Ovary (tissue), 7 donors: ENCODE measurements at regions not wholly inside any gene's neighbourhood (a gene's known extent, or its start where the extent isn't known, plus 50 kb on each side); places are given as distances from the start of the nearest gene placed in this dataset.

Experiments used
- DNase-seq, 5 donors: peaks; one replicate each; pipeline ENCODE4 v3.0.0-alpha.2; 2019 to 2020
- H3K27ac ChIP-seq, 2 donors: fragments of 200-600 bp; one replicate each; pipeline versions ENCODE4 v1.5.1 to v1.8.0; 2019 to 2022
- H3K27me3 ChIP-seq: fragments of 200-600 bp; one replicate; pipeline ENCODE4 v1.8.0; 2022
- H3K36me3 ChIP-seq: fragments of 200-600 bp; sonication (generic); one replicate; pipeline ENCODE4 v1.5.1; 2019
- H3K4me1 ChIP-seq: one replicate; pipeline ENCODE4 v1.8.1; 2013; ENCODE audit warnings: mild to moderate bottlenecking, moderate library complexity; ENCODE audit not compliant: insufficient read depth
- H3K4me3 ChIP-seq: fragments of 200-600 bp; sonication (generic); one replicate; pipeline ENCODE4 v1.5.1; 2017
- H3K9me3 ChIP-seq, 2 donors: fragments of 200-600 bp in 1 of 2; sonication (generic) in 1 of 2; one replicate each; pipeline versions ENCODE4 v1.5.1 to v1.8.1; 2013 to 2019; ENCODE audit warnings: mild to moderate bottlenecking in 1 of 2, moderate library complexity in 1 of 2
- EP300 ChIP-seq: sonication (generic); formaldehyde crosslinking; IDR thresholded peaks from one replicate; pipeline ENCODE4 v1.6.1; 2017; ENCODE audit warnings: antibody characterized with exemption
- POLR2A ChIP-seq: fragments of 450-650 bp; IDR thresholded peaks from one replicate; pipeline ENCODE4 v1.6.1; 2017; ENCODE audit warnings: antibody characterized with exemption, mild to moderate bottlenecking, moderate library complexity
- WGBS, 3 donors: extraction: QIAGEN DNeasy Blood & Tissue Kit in 1 of 3; methylation state at CpG; one replicate each; pipeline versions ENCODE4 v1.1.5 to v1.1.7; 2013 to 2017; 5-methylcytosine and 5-hydroxymethylcytosine counted together
- intact Hi-C, 4 donors: fragments of 100-400 bp; cut with DNase I; formaldehyde crosslinking; loops; one replicate each; pipeline versions ENCODE4 v1.11.0 to v1.15.1; 2022 to 2023
- TF ChIP-seq, protein P1 (sequence below), 3 donors: fragments of 450-650 bp in 2 of 3; fragments of 200-600 bp in 1 of 3; IDR thresholded peaks; one replicate each; pipeline versions ENCODE4 v1.5.1 to v1.8.0; 2016 to 2022; ENCODE audit warnings: antibody characterized with exemption in 3 of 3, mild to moderate bottlenecking in 1 of 3
- donor health status: DM: no; HTN: no; CAD: no; lungs with moderate emphysema.
- donor health status: DM: no; HTN: no; CAD: no.
- donor health status: Bipolar disorder and iron deficiency.
- donor health status: DM: no; HTN: no; CAD: no.
- donor health status: DM: yes; HTN: yes; CAD: no.

GRCh38 chr3:170740285-170740684 is 129.7 kb downstream of the RPL22L1 start:
- Histone ChIP-seq H3K27ac (peak overlapping the region in 1 of 2 donors; percentile 83), H3K36me3 (no peaks in the 10 kb centered on the region), H3K9me3 (no peaks in the 10 kb centered on the region), H3K4me1 (peaks cover 5% of the 10 kb centered on the region), H3K4me3 (no peak overlapping the region), H3K27me3 (no peaks in the 10 kb centered on the region)
- 85 to 94% (median 90%) methylated on average over 3 of the region's 3 CpGs for WGBS, 3 donors
- no peak for DNase-seq
- intact Hi-C loops, result loop anchor here in 1 of 4 donors (10.0 kb wide), 1 partner anchor 325 kb away; the partner anchor contains the start of gene CLDN11
- TF ChIP-seq EP300 (no peak), POLR2A (no peak)
- TF ChIP-seq, protein P1, sequence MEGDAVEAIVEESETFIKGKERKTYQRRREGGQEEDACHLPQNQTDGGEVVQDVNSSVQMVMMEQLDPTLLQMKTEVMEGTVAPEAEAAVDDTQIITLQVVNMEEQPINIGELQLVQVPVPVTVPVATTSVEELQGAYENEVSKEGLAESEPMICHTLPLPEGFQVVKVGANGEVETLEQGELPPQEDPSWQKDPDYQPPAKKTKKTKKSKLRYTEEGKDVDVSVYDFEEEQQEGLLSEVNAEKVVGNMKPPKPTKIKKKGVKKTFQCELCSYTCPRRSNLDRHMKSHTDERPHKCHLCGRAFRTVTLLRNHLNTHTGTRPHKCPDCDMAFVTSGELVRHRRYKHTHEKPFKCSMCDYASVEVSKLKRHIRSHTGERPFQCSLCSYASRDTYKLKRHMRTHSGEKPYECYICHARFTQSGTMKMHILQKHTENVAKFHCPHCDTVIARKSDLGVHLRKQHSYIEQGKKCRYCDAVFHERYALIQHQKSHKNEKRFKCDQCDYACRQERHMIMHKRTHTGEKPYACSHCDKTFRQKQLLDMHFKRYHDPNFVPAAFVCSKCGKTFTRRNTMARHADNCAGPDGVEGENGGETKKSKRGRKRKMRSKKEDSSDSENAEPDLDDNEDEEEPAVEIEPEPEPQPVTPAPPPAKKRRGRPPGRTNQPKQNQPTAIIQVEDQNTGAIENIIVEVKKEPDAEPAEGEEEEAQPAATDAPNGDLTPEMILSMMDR (IDR thresholded peaks at IDR 0.05), result no peak

DNA sequence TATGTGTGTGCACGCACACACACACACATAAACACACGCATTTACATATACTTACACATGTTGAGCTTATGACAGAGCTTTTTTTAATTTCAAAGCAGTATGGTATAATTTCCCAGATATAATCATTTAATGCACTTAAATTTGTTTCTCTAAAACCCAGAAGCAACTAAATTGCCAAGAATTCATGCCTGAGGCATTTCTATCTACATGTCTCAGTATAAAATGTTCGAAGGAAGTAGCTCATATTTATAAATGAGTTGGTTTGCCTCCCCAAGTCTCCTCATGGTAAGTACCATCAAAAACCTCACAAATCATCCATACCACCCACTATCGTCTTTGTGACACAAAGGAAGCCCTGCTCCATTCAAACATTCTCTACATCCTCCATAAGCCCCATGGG is 130.6 kb downstream of the RPL22L1 start:
- Histone ChIP-seq H3K27me3 (no peaks in the 10 kb centered on the region), H3K4me3 (no peak overlapping the region), H3K27ac (no peak overlapping the region), H3K4me1 (peaks cover 9% of the 10 kb centered on the region), H3K36me3 (no peaks in the 10 kb centered on the region), H3K9me3 (no peaks in the 10 kb centered on the region)
- intact Hi-C loops, result no loop called here
- TF ChIP-seq, protein P1 (IDR thresholded peaks at IDR 0.05), result no peak
- TF ChIP-seq EP300 (no peak), POLR2A (no peak)
- WGBS, 3 donors, result 95 to 96% (median 95%) methylated on average over 4 of the region's 4 CpGs
- no peak for DNase-seq

DNA sequence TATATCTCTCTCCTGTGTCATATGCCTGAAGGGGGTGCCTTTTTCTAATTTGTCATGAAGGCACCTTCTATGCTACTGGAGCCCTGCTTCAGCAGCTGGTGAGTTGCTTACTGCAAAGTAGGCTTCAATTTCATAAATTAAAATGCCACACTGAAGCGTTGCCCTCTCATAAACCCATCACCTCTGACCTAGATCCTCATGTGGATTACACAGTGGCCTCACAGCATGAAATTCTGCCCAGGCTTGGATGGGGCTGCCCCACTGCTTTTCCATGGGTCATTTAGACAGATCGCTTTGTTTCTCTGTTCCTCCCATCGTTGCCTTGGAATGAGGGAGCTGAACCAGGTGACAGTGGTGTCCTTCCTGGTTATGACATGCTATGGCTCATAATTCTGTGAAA is 131.2 kb downstream of the RPL22L1 start:
- H3K36me3 ChIP-seq, result no peaks in the 10 kb centered on the region
- WGBS, 3 donors, result 72 to 77% (median 73%) methylated on average over 3 of the region's 3 CpGs
- H3K4me1 ChIP-seq, result peaks cover 9% of the 10 kb centered on the region
- no peak overlapping the region for H3K4me3 ChIP-seq
- no peak overlapping the region for H3K27ac ChIP-seq
- H3K9me3 ChIP-seq, result no peaks in the 10 kb centered on the region
- no peak for DNase-seq
- intact Hi-C loops, result no loop called here
- TF ChIP-seq, protein P1 (IDR thresholded peaks at IDR 0.05), result no peak
- TF ChIP-seq POLR2A, result no peak
- TF ChIP-seq EP300, result no peak
- H3K27me3 ChIP-seq, result no peaks in the 10 kb centered on the region

DNA sequence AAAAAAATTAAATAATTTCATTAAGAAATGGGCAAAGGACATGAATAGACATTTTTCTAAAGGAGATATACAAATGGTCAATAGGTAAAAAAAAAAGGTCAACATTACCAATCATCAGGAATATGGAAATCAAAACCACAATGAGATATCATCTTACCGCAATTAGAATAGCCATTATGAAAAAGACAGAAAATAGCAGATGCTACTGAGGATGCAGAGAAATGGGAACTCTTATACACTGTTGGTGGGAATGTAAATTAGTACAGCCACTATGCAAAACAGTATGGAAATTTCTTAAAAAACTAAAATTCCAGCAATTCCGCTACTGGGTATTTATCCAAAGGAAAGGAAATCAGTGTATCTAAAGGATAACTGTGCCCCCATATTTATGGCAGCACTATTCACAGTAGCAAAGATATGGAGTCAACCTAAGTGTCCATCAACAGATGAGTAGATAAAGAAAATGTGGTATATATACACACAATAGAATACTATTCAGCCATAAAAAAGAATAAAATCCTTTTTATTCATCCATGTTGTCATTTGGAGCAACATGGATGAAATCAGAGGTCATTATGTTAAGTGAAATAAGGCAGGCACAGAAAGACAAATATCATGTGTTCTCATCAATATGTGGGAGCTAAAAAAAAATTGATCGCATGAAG is 132.4 kb downstream of the RPL22L1 start:
- TF ChIP-seq, protein P1 (IDR thresholded peaks at IDR 0.05), result no peak
- TF ChIP-seq POLR2A (no peak), EP300 (no peak)

More for the DNA sequence above, 132.4 kb downstream of the RPL22L1 start:
- Histone ChIP-seq H3K36me3 (no peaks in the 10 kb centered on the region), H3K27me3 (no peaks in the 10 kb centered on the region), H3K4me3 (no peak overlapping the region), H3K9me3 (no peaks in the 10 kb centered on the region), H3K27ac (no peak overlapping the region), H3K4me1 (peaks cover 9% of the 10 kb centered on the region)
- intact Hi-C loops, result no loop called here
- DNase-seq, result no peak
- 94 to 99% (median 97%) methylated on average over 3 of the region's 3 CpGs for WGBS, 3 donors
